Mesendoderm (in vitro differentiated cells): ENCODE measurements at regions not wholly inside any gene's neighbourhood (a gene's known extent, or its start where the extent isn't known, plus 50 kb on each side); places are given as distances from the start of the nearest gene placed in this dataset.
"Not testable (repeated sequence)": the region's sequence is repeated elsewhere in the genome, so short reads cannot be mapped to it uniquely, and the experiment has no call there.

Experiments
- DNase-seq: peaks from one replicate; pipeline ENCODE4 v3.0.0; 2013
- H2AK5ac ChIP-seq: 2 replicates; pipeline ENCODE4 v1.6.1; 2013; ENCODE audit warnings: low read length, inconsistent platforms
- H2BK120ac ChIP-seq: 2 replicates; pipeline ENCODE4 v1.6.1; 2013; ENCODE audit warnings: low read depth, mild to moderate bottlenecking, low read length, moderate library complexity, mixed read lengths
- H2BK15ac ChIP-seq: replicated peaks from 2 replicates; pipeline ENCODE4 v1.6.1; 2013; ENCODE audit warnings: low read depth, mild to moderate bottlenecking, moderate library complexity
- H2BK5ac ChIP-seq: 2 replicates; pipeline ENCODE4 v1.6.1; 2013; ENCODE audit warnings: low read length, inconsistent platforms
- H3K18ac ChIP-seq: 2 replicates; pipeline ENCODE4 v1.6.1; 2013; ENCODE audit warnings: mild to moderate bottlenecking, low read length, mixed read lengths
- H3K23ac ChIP-seq: one replicate; pipeline ENCODE4 v1.6.1; 2013; ENCODE audit warnings: low read length
- H3K27ac ChIP-seq: 2 replicates; pipeline ENCODE4 v1.5.1; 2013; ENCODE audit warnings: low read depth, mild to moderate bottlenecking, inconsistent platforms, low read length, moderate library complexity
- H3K27me3 ChIP-seq: 2 replicates; pipeline ENCODE4 v1.6.1; 2013; ENCODE audit warnings: low read length, control low read depth, mild to moderate bottlenecking, inconsistent platforms; ENCODE audit not compliant: insufficient read depth, poor library complexity
- H3K36me3 ChIP-seq: 2 replicates; pipeline ENCODE4 v1.6.1; 2013; ENCODE audit warnings: low read length, inconsistent platforms; ENCODE audit not compliant: control insufficient read depth, insufficient read depth
- H3K4ac ChIP-seq: one replicate; pipeline ENCODE4 v1.6.1; 2013; ENCODE audit warnings: low read depth, mild to moderate bottlenecking, low read length, moderate library complexity
- H3K4me1 ChIP-seq: 2 replicates; pipeline ENCODE4 v1.6.1; 2013; ENCODE audit warnings: low read depth, low read length, inconsistent platforms; ENCODE audit not compliant: control insufficient read depth
- H3K4me2 ChIP-seq: 2 replicates; pipeline ENCODE4 v1.6.1; 2013; ENCODE audit warnings: low read length
- H3K4me3 ChIP-seq: 2 replicates; pipeline ENCODE4 v1.5.1; 2013; ENCODE audit warnings: mild to moderate bottlenecking, low read length
- H3K56ac ChIP-seq: one replicate; pipeline ENCODE4 v1.6.1; 2013; ENCODE audit warnings: low read length
- H3K79me1 ChIP-seq: 2 replicates; pipeline ENCODE4 v1.6.1; 2013; ENCODE audit warnings: low read length, inconsistent platforms
- H3K79me2 ChIP-seq: 2 replicates; pipeline ENCODE4 v1.6.1; 2013; ENCODE audit warnings: mild to moderate bottlenecking, low read length; ENCODE audit not compliant: control insufficient read depth, insufficient read depth
- H3K9ac ChIP-seq: 2 replicates; pipeline ENCODE4 v1.6.1; 2013; ENCODE audit warnings: low read length, inconsistent platforms
- H4K5ac ChIP-seq: one replicate; pipeline ENCODE4 v1.6.1; 2013; ENCODE audit warnings: low read length
- H4K8ac ChIP-seq: one replicate; pipeline ENCODE4 v1.6.1; 2013; ENCODE audit warnings: low read depth, mild to moderate bottlenecking, control low read depth, low read length, moderate library complexity
- WGBS: extraction: QIAGEN DNeasy Blood & Tissue Kit; methylation state at CpG from one replicate; pipeline ENCODE4 v1.1.7; 2013; ENCODE audit warnings: low lambda C conversion rate, missing lambda C conversion rate; ENCODE audit not compliant: insufficient coverage; ENCODE audit errors: extremely low coverage; 5-methylcytosine and 5-hydroxymethylcytosine counted together

DNA sequence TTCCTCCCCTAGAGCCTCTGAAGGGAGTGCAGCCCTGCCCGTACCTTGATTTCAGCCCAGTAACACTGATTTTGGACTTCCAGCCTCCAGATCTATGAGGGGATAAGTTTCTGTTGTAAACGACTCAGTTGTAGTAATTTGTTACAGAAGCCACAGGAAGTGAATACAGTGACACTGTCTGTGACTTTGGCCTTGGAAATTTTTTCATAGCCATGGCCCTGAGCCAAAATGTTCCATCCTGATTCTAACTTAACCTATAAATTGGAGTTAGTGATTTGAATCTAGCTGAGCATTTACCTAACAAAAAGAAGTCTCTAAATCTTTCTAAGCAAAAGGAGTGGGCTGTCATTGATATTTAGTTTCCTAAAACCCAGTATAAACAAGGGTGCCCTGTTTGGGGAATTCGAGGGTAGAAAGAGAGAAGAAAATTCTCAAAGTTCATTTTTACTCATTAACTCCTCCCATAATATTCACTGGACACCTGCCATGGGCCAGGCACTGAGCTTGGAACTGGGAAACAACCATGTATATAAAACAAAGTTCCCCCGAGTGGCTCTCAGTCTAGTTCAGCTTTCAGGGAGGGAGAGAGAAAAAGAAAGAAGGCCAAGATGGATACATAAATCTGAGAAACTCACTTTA is 162.3 kb downstream of the SKIDA1 start:
- Histone ChIP-seq H2BK120ac (peak overlapping the region; percentile 98), H3K9ac (peak overlapping the region; percentile 29), H2BK15ac (peak overlapping the region; percentile 23), H3K36me3 (no peaks in the 10 kb centered on the region), H3K4me3 (no peak overlapping the region), H3K27ac (peak overlapping the region; percentile 96), H3K56ac (peak overlapping the region; percentile 79), H3K23ac (no peak overlapping the region), H2AK5ac (no peak overlapping the region), H3K79me1 (no peaks in the 10 kb centered on the region), H4K8ac (no peak overlapping the region), H3K18ac (peak overlapping the region; percentile 95), H4K5ac (no peak overlapping the region), H3K4me1 (peaks cover 4% of the 10 kb centered on the region), H3K79me2 (no peaks in the 10 kb centered on the region), H2BK5ac (peak overlapping the region; percentile 85), H3K4ac (peak overlapping the region; percentile 95), H3K4me2 (no peak overlapping the region), H3K27me3 (no peaks in the 10 kb centered on the region)
- no CpG with 5 or more reads among the region's 4 CpGs for WGBS
- no peak for DNase-seq

- DNase-seq: no peak
- no CpG with 5 or more reads among the region's 2 CpGs for WGBS
- Histone ChIP-seq H2BK5ac (no peak overlapping the region), H3K79me2 (no peaks in the 10 kb centered on the region), H4K8ac (no peak overlapping the region), H3K4ac (no peak overlapping the region), H3K23ac (no peak overlapping the region), H3K56ac (no peak overlapping the region), H4K5ac (no peak overlapping the region), H3K27ac (no peak overlapping the region), H2BK15ac (peak overlapping the region; percentile 74), H3K27me3 (no peaks in the 10 kb centered on the region), H3K4me3 (no peak overlapping the region), H3K4me2 (no peak overlapping the region), H3K18ac (no peak overlapping the region), H3K4me1 (peaks cover 2% of the 10 kb centered on the region), H3K79me1 (no peaks in the 10 kb centered on the region), H2BK120ac (no peak overlapping the region), H3K9ac (no peak overlapping the region), H2AK5ac (no peak overlapping the region), H3K36me3 (no peaks in the 10 kb centered on the region)
Observed at GRCh38 chr10:21359202-21359601, 166.3 kb downstream of the SKIDA1 start.

GRCh38 chr10:21355591-21356011 is 169.9 kb downstream of the SKIDA1 start:
- Histone ChIP-seq H3K9ac (no peak overlapping the region), H3K4ac (no peak overlapping the region), H3K4me3 (no peak overlapping the region), H3K27me3 (no peaks in the 10 kb centered on the region), H2BK120ac (no peak overlapping the region), H3K36me3 (no peaks in the 10 kb centered on the region), H2AK5ac (no peak overlapping the region), H3K79me1 (no peaks in the 10 kb centered on the region), H4K8ac (no peak overlapping the region), H3K4me2 (no peak overlapping the region), H3K27ac (no peak overlapping the region), H4K5ac (no peak overlapping the region), H3K18ac (no peak overlapping the region), H3K56ac (no peak overlapping the region), H3K79me2 (no peaks in the 10 kb centered on the region), H2BK5ac (no peak overlapping the region), H3K4me1 (no peaks in the 10 kb centered on the region), H3K23ac (no peak overlapping the region), H2BK15ac (no peak overlapping the region)
- peak; percentile 32 for DNase-seq
- no CpG with 5 or more reads among the region's 2 CpGs for WGBS

- Histone ChIP-seq H3K23ac (no peak overlapping the region), H3K27me3 (no peaks in the 10 kb centered on the region), H3K4me3 (no peak overlapping the region), H3K4me1 (no peaks in the 10 kb centered on the region), H3K79me1 (no peaks in the 10 kb centered on the region), H2AK5ac (no peak overlapping the region), H4K5ac (no peak overlapping the region), H3K79me2 (no peaks in the 10 kb centered on the region), H3K4me2 (no peak overlapping the region), H2BK120ac (no peak overlapping the region), H3K27ac (no peak overlapping the region), H2BK5ac (no peak overlapping the region), H3K4ac (no peak overlapping the region), H3K18ac (no peak overlapping the region), H3K9ac (no peak overlapping the region), H2BK15ac (no peak overlapping the region), H3K56ac (no peak overlapping the region), H3K36me3 (no peaks in the 10 kb centered on the region), H4K8ac (no peak overlapping the region)
- DNase-seq: no peak
- WGBS: no CpG with 5 or more reads among the region's 1 CpG
Observed at GRCh38 chr10:21352886-21353285, 172.6 kb downstream of the SKIDA1 start.

- H3K9ac ChIP-seq, DNase-seq, H3K4me2 ChIP-seq, H3K56ac ChIP-seq, H3K36me3 ChIP-seq, H4K5ac ChIP-seq, H3K4ac ChIP-seq, H2AK5ac ChIP-seq, H3K27me3 ChIP-seq, H3K4me3 ChIP-seq, H3K27ac ChIP-seq, H3K79me1 ChIP-seq, H2BK120ac ChIP-seq, H2BK5ac ChIP-seq, H3K18ac ChIP-seq, H3K4me1 ChIP-seq, H4K8ac ChIP-seq, H3K79me2 ChIP-seq, H2BK15ac ChIP-seq, H3K23ac ChIP-seq: not testable (repeated sequence)
- no CpG with 5 or more reads among the region's 2 CpGs for WGBS
Observed at GRCh38 chr10:21351594-21351993, 173.9 kb downstream of the SKIDA1 start.

DNA sequence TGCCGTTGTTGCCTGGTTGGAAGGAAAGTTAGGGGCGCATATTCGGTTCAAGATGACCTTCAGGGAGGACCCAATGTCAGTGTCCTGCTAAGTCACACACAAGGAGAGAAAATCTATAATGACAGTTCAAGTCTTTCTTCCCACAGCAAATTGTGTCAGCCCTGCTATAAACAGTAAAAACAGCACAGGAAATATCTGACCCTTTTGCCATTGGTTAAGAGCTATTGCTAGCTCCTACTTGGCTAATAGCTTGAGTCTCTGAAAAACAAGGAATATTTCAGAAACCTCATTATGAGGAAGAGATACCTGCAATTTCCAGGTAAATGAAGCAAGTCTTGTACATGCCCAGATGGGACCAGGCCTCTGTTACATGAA is 175.6 kb downstream of the SKIDA1 start:
- H3K36me3 ChIP-seq: no peaks in the 10 kb centered on the region
- no peaks in the 10 kb centered on the region for H3K4me1 ChIP-seq
- H3K4me2 ChIP-seq: no peak overlapping the region
- no peak overlapping the region for H3K4ac ChIP-seq
- peak overlapping the region; percentile 43 for H3K27ac ChIP-seq
- peak overlapping the region; percentile 65 for H3K56ac ChIP-seq
- H3K79me2 ChIP-seq: no peaks in the 10 kb centered on the region
- H3K27me3 ChIP-seq: no peaks in the 10 kb centered on the region
- no CpG with 5 or more reads among the region's 3 CpGs for WGBS
- no peak overlapping the region for H2BK5ac ChIP-seq
- H4K5ac ChIP-seq: no peak overlapping the region
- H4K8ac ChIP-seq: no peak overlapping the region
- H3K18ac ChIP-seq: peak overlapping the region; percentile 41
- H2AK5ac ChIP-seq: no peak overlapping the region
- H3K79me1 ChIP-seq: no peaks in the 10 kb centered on the region
- peak overlapping the region; percentile 8 for H3K9ac ChIP-seq
- no peak overlapping the region for H2BK120ac ChIP-seq
- H3K23ac ChIP-seq: no peak overlapping the region
- no peak for DNase-seq
- no peak overlapping the region for H3K4me3 ChIP-seq
- peak overlapping the region; percentile 25 for H2BK15ac ChIP-seq
